ENCODE measurements at regions not wholly inside any gene's neighbourhood (a gene's known extent, or its start where the extent isn't known, plus 50 kb on each side); places are given as distances from the start of the nearest gene placed in this dataset.

DNA sequence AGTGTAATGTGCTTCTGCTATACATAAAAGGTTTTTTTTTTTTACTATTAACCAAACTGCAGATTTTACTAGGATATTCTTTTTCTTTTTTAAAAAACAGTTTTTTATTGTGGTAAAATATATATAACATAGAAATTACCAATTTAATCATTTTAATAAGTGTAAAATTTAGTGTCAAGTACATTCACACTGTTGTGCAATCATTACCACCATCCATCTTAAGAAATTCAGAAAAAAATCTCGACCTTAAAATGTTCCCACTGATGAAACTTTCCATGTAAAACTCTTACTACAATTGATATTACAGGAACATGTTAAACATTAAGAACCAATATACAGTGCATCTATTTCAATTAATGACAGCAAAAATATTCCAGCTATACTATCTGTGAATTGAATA is 244.8 kb upstream of the FAT3 start:
- Mint-ChIP-seq H3K4me3 (no peak overlapping the region), H3K36me3 (no peaks in the 10 kb centered on the region), H3K4me1 (no peaks in the 10 kb centered on the region), H3K27me3 (no peaks in the 10 kb centered on the region), H3K9me3 (peaks cover 0 to 17% (median 6%) of the 10 kb centered on the region in 5 donors), H3K27ac (no peak overlapping the region)
- CTCF ChIA-PET: no interaction called here
- H3K27ac ChIP-seq (ENCODE audit: low read depth, low read length): no peak overlapping the region
- POLR2A ChIA-PET: no interaction called here
- no peak overlapping the region for H3K4me3 ChIP-seq (ENCODE audit: low read length)
- H3K36me3 ChIP-seq (ENCODE audit: insufficient read depth, low read length): no peaks in the 10 kb centered on the region
- DNase-seq: no peak
- no peaks in the 10 kb centered on the region for H3K4me1 ChIP-seq (ENCODE audit: insufficient read depth, low read length)
- H3K9me3 ChIP-seq (ENCODE audit: low read length): no peaks in the 10 kb centered on the region
- no peaks in the 10 kb centered on the region for H3K27me3 ChIP-seq (ENCODE audit: insufficient read depth, low read length, poor library complexity, severe bottlenecking)

GRCh38 chr11:91978747-91979146 is 245.9 kb upstream of the FAT3 start:
- no peak overlapping the region for H3K4me3 Mint-ChIP-seq
- ChIA-PET POLR2A (no interaction called here), CTCF (no interaction called here)
- no peak overlapping the region for H3K4me3 ChIP-seq (ENCODE audit: low read length)
- H3K27ac Mint-ChIP-seq: no peak overlapping the region
- no peak for DNase-seq
- H3K4me1 ChIP-seq (ENCODE audit: insufficient read depth, low read length): no peaks in the 10 kb centered on the region
- no peaks in the 10 kb centered on the region for H3K27me3 Mint-ChIP-seq
- no peaks in the 10 kb centered on the region for H3K4me1 Mint-ChIP-seq
- no peaks in the 10 kb centered on the region for H3K36me3 ChIP-seq (ENCODE audit: insufficient read depth, low read length)
- no peak overlapping the region for H3K27ac ChIP-seq (ENCODE audit: low read depth, low read length)
- no peaks in the 10 kb centered on the region for H3K36me3 Mint-ChIP-seq
- H3K27me3 ChIP-seq (ENCODE audit: insufficient read depth, low read length, poor library complexity, severe bottlenecking): no peaks in the 10 kb centered on the region
- H3K9me3 ChIP-seq (ENCODE audit: low read length): no peaks in the 10 kb centered on the region
- H3K9me3 Mint-ChIP-seq: peaks cover 0 to 23% (median 6%) of the 10 kb centered on the region in 5 donors

DNA sequence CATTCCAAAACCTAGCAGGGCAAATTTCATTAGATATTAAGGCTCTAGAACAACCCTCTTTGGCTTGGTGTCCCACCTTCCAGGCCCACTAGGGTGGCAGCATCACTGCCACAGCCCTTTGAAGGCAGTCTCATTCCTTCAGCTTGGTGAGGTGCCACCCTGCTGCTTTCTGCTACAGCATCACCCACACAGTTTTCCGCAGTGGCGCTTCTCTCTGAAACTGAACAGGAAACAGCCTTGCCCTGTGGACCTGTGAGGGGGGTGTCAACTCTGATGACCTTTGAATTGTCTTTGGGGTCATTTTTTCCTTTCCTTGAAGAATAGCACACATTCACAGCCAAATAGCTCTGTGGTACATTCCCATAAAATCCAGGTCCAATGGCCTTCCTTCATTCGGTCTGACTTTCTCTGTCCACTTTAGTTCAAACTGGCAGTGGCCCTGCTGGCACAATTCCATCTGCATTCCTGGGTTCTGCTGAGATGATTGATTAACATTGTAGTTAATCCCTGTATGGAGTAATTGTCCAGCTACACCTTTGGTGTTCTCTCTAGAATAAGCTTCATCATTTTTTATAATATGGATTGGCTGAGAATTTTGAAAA is 251.9 kb upstream of the FAT3 start:
- Mint-ChIP-seq H3K4me3 (no peak overlapping the region), H3K9me3 (peaks cover 0 to 19% (median 7%) of the 10 kb centered on the region in 5 donors), H3K4me1 (no peaks in the 10 kb centered on the region), H3K27ac (no peak overlapping the region), H3K27me3 (no peaks in the 10 kb centered on the region), H3K36me3 (no peaks in the 10 kb centered on the region)
- Histone ChIP-seq H3K9me3 (ENCODE audit: low read length) (no peaks in the 10 kb centered on the region), H3K27me3 (ENCODE audit: insufficient read depth, low read length, poor library complexity, severe bottlenecking) (no peaks in the 10 kb centered on the region), H3K36me3 (ENCODE audit: insufficient read depth, low read length) (no peaks in the 10 kb centered on the region), H3K4me3 (ENCODE audit: low read length) (no peak overlapping the region), H3K27ac (ENCODE audit: low read depth, low read length) (no peak overlapping the region), H3K4me1 (ENCODE audit: insufficient read depth, low read length) (no peaks in the 10 kb centered on the region)
- ChIA-PET CTCF (no interaction called here), POLR2A (no interaction called here)
- DNase-seq: no peak

- DNase-seq: no peak
- Histone ChIP-seq H3K36me3 (ENCODE audit: insufficient read depth, low read length) (no peaks in the 10 kb centered on the region), H3K4me3 (ENCODE audit: low read length) (no peak overlapping the region), H3K27ac (ENCODE audit: low read depth, low read length) (no peak overlapping the region), H3K4me1 (ENCODE audit: insufficient read depth, low read length) (no peaks in the 10 kb centered on the region), H3K27me3 (ENCODE audit: insufficient read depth, low read length, poor library complexity, severe bottlenecking) (no peaks in the 10 kb centered on the region), H3K9me3 (ENCODE audit: low read length) (no peaks in the 10 kb centered on the region)
- no peak overlapping the region for H3K4me3 Mint-ChIP-seq
- ChIA-PET CTCF (no interaction called here), POLR2A (no interaction called here)
- H3K36me3 Mint-ChIP-seq: no peaks in the 10 kb centered on the region
- no peaks in the 10 kb centered on the region for H3K4me1 Mint-ChIP-seq
- H3K27ac Mint-ChIP-seq: no peak overlapping the region
- H3K9me3 Mint-ChIP-seq: peaks cover 0 to 19% (median 7%) of the 10 kb centered on the region in 5 donors
- no peaks in the 10 kb centered on the region for H3K27me3 Mint-ChIP-seq
Measured at GRCh38 chr11:91970624-91971023, 254.0 kb upstream of the FAT3 start.

GRCh38 chr11:91969486-91969885 is 255.1 kb upstream of the FAT3 start:
- ChIA-PET CTCF (no interaction called here), POLR2A (no interaction called here)
- Mint-ChIP-seq H3K27me3 (no peaks in the 10 kb centered on the region), H3K4me3 (no peak overlapping the region), H3K27ac (no peak overlapping the region), H3K36me3 (no peaks in the 10 kb centered on the region), H3K4me1 (no peaks in the 10 kb centered on the region), H3K9me3 (peaks cover 0 to 22% (median 6%) of the 10 kb centered on the region in 5 donors)
- Histone ChIP-seq H3K27me3 (ENCODE audit: insufficient read depth, low read length, poor library complexity, severe bottlenecking) (no peaks in the 10 kb centered on the region), H3K9me3 (ENCODE audit: low read length) (no peaks in the 10 kb centered on the region), H3K27ac (ENCODE audit: low read depth, low read length) (no peak overlapping the region), H3K4me3 (ENCODE audit: low read length) (no peak overlapping the region), H3K36me3 (ENCODE audit: insufficient read depth, low read length) (no peaks in the 10 kb centered on the region), H3K4me1 (ENCODE audit: insufficient read depth, low read length) (no peaks in the 10 kb centered on the region)
- DNase-seq: no peak

DNA sequence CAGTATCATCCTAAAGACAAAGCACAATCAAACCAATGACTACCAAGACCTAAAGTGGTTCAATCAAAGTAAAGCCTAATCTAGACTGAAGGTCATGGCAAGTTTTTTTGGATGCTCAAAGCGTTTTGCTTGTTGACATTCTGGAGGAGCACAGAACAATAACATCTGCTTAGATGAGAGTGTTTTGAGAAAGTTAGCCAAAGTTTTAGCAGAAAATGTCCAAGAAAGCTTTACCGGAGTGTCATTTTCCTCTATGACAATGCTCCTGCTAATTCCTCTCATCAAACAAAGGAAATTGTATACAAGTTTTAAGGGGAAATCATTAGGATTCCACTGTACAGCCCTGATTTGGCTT is 256.9 kb upstream of the FAT3 start:
- H3K4me1 ChIP-seq (ENCODE audit: insufficient read depth, low read length): no peaks in the 10 kb centered on the region
- Mint-ChIP-seq H3K4me3 (no peak overlapping the region), H3K9me3 (peaks cover 3 to 16% (median 6%) of the 10 kb centered on the region in 5 donors), H3K27ac (no peak overlapping the region), H3K27me3 (no peaks in the 10 kb centered on the region), H3K4me1 (no peaks in the 10 kb centered on the region), H3K36me3 (peaks cover 0 to 1% (median 0%) of the 10 kb centered on the region in 3 donors)
- no peak overlapping the region for H3K4me3 ChIP-seq (ENCODE audit: low read length)
- DNase-seq: no peak
- H3K27me3 ChIP-seq (ENCODE audit: insufficient read depth, low read length, poor library complexity, severe bottlenecking): no peaks in the 10 kb centered on the region
- H3K36me3 ChIP-seq (ENCODE audit: insufficient read depth, low read length): no peaks in the 10 kb centered on the region
- POLR2A ChIA-PET: no interaction called here
- H3K27ac ChIP-seq (ENCODE audit: low read depth, low read length): no peak overlapping the region
- H3K9me3 ChIP-seq (ENCODE audit: low read length): no peaks in the 10 kb centered on the region
- CTCF ChIA-PET: no interaction called here

- Mint-ChIP-seq H3K4me1 (no peaks in the 10 kb centered on the region), H3K9me3 (peaks cover 3 to 14% (median 7%) of the 10 kb centered on the region in 5 donors), H3K36me3 (peaks cover 0 to 1% (median 0%) of the 10 kb centered on the region in 3 donors), H3K27ac (no peak overlapping the region), H3K27me3 (no peaks in the 10 kb centered on the region), H3K4me3 (no peak overlapping the region)
- no peak for DNase-seq
- ChIA-PET POLR2A (no interaction called here), CTCF (no interaction called here)
- Histone ChIP-seq H3K4me3 (ENCODE audit: low read length) (no peak overlapping the region), H3K36me3 (ENCODE audit: insufficient read depth, low read length) (no peaks in the 10 kb centered on the region), H3K27me3 (ENCODE audit: insufficient read depth, low read length, poor library complexity, severe bottlenecking) (no peaks in the 10 kb centered on the region), H3K9me3 (ENCODE audit: low read length) (no peaks in the 10 kb centered on the region), H3K4me1 (ENCODE audit: insufficient read depth, low read length) (no peaks in the 10 kb centered on the region), H3K27ac (ENCODE audit: low read depth, low read length) (no peak overlapping the region)
Measured at GRCh38 chr11:91967026-91967690, 257.5 kb upstream of the FAT3 start.

DNA sequence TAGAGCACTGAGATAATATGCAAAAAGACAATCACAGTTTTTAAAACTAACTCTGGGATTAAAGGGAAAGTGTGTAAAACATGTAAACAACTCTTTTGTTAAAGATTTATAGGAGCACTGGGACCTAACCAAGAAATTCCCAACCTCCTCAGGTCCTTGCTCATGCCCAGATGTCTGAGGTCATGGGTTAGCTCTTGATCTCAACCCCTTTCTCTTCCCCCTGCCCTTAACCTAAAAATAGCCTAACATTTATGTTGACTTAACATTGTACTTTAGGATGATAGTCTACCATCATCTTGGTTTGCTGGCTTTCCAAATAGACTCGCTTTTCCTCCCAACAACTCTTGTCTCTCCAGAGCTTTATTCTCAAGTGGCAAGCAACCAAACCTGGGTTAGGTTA is 258.2 kb upstream of the FAT3 start:
- ChIA-PET CTCF (no interaction called here), POLR2A (no interaction called here)
- Mint-ChIP-seq H3K4me3 (no peak overlapping the region), H3K36me3 (peaks cover 0 to 1% (median 0%) of the 10 kb centered on the region in 3 donors), H3K9me3 (peaks cover 4 to 15% (median 7%) of the 10 kb centered on the region in 5 donors), H3K27ac (no peak overlapping the region), H3K4me1 (no peaks in the 10 kb centered on the region), H3K27me3 (no peaks in the 10 kb centered on the region)
- H3K27ac ChIP-seq (ENCODE audit: low read depth, low read length): no peak overlapping the region
- H3K4me1 ChIP-seq (ENCODE audit: insufficient read depth, low read length): no peaks in the 10 kb centered on the region
- DNase-seq: no peak
- no peak overlapping the region for H3K4me3 ChIP-seq (ENCODE audit: low read length)
- no peaks in the 10 kb centered on the region for H3K27me3 ChIP-seq (ENCODE audit: insufficient read depth, low read length, poor library complexity, severe bottlenecking)
- H3K9me3 ChIP-seq (ENCODE audit: low read length): no peaks in the 10 kb centered on the region
- H3K36me3 ChIP-seq (ENCODE audit: insufficient read depth, low read length): no peaks in the 10 kb centered on the region

All from CD8-positive, alpha-beta memory T cell (primary cell).